H9 (cell line): ENCODE measurements at regions not wholly inside any gene's neighbourhood (a gene's known extent, or its start where the extent isn't known, plus 50 kb on each side); places are given as distances from the start of the nearest gene placed in this dataset.

Source experiments
- DNase-seq: peaks from one replicate; pipeline ENCODE4 v3.0.0-alpha.2; 2017
- H2AFZ ChIP-seq: one replicate; pipeline ENCODE4 v1.6.1; 2013; ENCODE audit warnings: mild to moderate bottlenecking, low read length, control low read depth, moderate library complexity
- H2AK5ac ChIP-seq: 2 replicates; pipeline ENCODE4 v1.6.1; 2013; ENCODE audit warnings: low read length, control low read depth, mixed read lengths; ENCODE audit not compliant: insufficient read length
- H2BK120ac ChIP-seq: one replicate; pipeline ENCODE4 v1.6.1; 2013; ENCODE audit warnings: low read depth, mild to moderate bottlenecking, low read length, control low read depth, inconsistent platforms; ENCODE audit not compliant: poor library complexity, severe bottlenecking
- H2BK12ac ChIP-seq: 2 replicates; pipeline ENCODE4 v1.6.1; 2013; ENCODE audit warnings: low read length, control low read depth, mixed read lengths, low read depth; ENCODE audit not compliant: insufficient read length
- H2BK15ac ChIP-seq: 2 replicates; pipeline ENCODE4 v1.6.1; 2013; ENCODE audit warnings: low read depth, low read length, control low read depth
- H2BK20ac ChIP-seq: one replicate; pipeline ENCODE4 v1.6.1; 2013; ENCODE audit warnings: low read depth, mild to moderate bottlenecking, low read length, control low read depth, inconsistent platforms; ENCODE audit not compliant: poor library complexity, severe bottlenecking
- H2BK5ac ChIP-seq: 2 replicates; pipeline ENCODE4 v1.6.1; 2013; ENCODE audit warnings: low read length, control low read depth, mixed read lengths; ENCODE audit not compliant: insufficient read length
- H3K14ac ChIP-seq: 2 replicates; pipeline ENCODE4 v1.6.1; 2013; ENCODE audit warnings: low read length, control low read depth; ENCODE audit not compliant: insufficient read depth
- H3K18ac ChIP-seq: 2 replicates; pipeline ENCODE4 v1.6.1; 2013; ENCODE audit warnings: low read depth, mild to moderate bottlenecking, mixed read lengths, low read length, control low read depth; ENCODE audit not compliant: insufficient read length
- H3K23ac ChIP-seq: 2 replicates; pipeline ENCODE4 v1.6.1; 2013; ENCODE audit warnings: low read length, control low read depth, mixed read lengths, low read depth; ENCODE audit not compliant: insufficient read length
- H3K23me2 ChIP-seq: 2 replicates; pipeline ENCODE4 v1.6.1; 2013; ENCODE audit warnings: low read depth, mild to moderate bottlenecking, mixed read lengths, low read length, control low read depth; ENCODE audit not compliant: insufficient read length, poor library complexity, severe bottlenecking
- H3K27ac ChIP-seq: 2 replicates; pipeline ENCODE4 v1.5.1; 2013; ENCODE audit warnings: low read length, control low read depth, mixed read lengths, low read depth; ENCODE audit not compliant: insufficient read length
- H3K27me3 ChIP-seq: 2 replicates; pipeline ENCODE4 v1.6.1; 2013; ENCODE audit warnings: low read length, control low read depth, inconsistent platforms; ENCODE audit not compliant: insufficient read depth
- H3K4ac ChIP-seq: 2 replicates; pipeline ENCODE4 v1.6.1; 2013; ENCODE audit warnings: low read depth, mild to moderate bottlenecking, control low read depth, inconsistent platforms, low read length, moderate library complexity
- H3K4me1 ChIP-seq: 2 replicates; pipeline ENCODE4 v1.6.1; 2013; ENCODE audit warnings: low read length, control low read depth, inconsistent platforms; ENCODE audit not compliant: insufficient read depth
- H3K4me2 ChIP-seq: 2 replicates; pipeline ENCODE4 v1.6.1; 2013; ENCODE audit warnings: low read length, control low read depth, mixed read lengths; ENCODE audit not compliant: insufficient read length, insufficient read depth
- H3K56ac ChIP-seq: 2 replicates; pipeline ENCODE4 v1.6.1; 2013; ENCODE audit warnings: low read depth, mild to moderate bottlenecking, mixed read lengths, low read length, control low read depth; ENCODE audit not compliant: insufficient read length
- H3K79me1 ChIP-seq: 2 replicates; pipeline ENCODE4 v1.6.1; 2013; ENCODE audit warnings: low read depth, mild to moderate bottlenecking, moderate library complexity, low read length, control low read depth, inconsistent platforms; ENCODE audit not compliant: insufficient read depth, poor library complexity, severe bottlenecking
- H3K79me2 ChIP-seq: 2 replicates; pipeline ENCODE4 v1.6.1; 2013; ENCODE audit warnings: low read length, control low read depth, inconsistent platforms; ENCODE audit not compliant: insufficient read depth
- H3K9ac ChIP-seq: 2 replicates; pipeline ENCODE4 v1.6.1; 2013; ENCODE audit warnings: low read length, control low read depth, mixed read lengths; ENCODE audit not compliant: insufficient read length; ENCODE audit errors: extremely low read depth
- H3K9me3 ChIP-seq: one replicate; pipeline ENCODE4 v1.6.1; 2013; ENCODE audit warnings: low read depth, low read length, inconsistent platforms; ENCODE audit not compliant: control insufficient read depth
- H3T11ph ChIP-seq: one replicate; pipeline ENCODE4 v1.6.1; 2013; ENCODE audit warnings: mild to moderate bottlenecking, low read length, control low read depth, inconsistent platforms
- H4K20me1 ChIP-seq: one replicate; pipeline ENCODE4 v1.6.1; 2013; ENCODE audit not compliant: control insufficient read depth, insufficient read length, insufficient read depth
- H4K5ac ChIP-seq: 2 replicates; pipeline ENCODE4 v1.6.1; 2013; ENCODE audit warnings: low read depth, mild to moderate bottlenecking, mixed read lengths, low read length, control low read depth; ENCODE audit not compliant: insufficient read length
- H4K8ac ChIP-seq: replicated peaks from 2 replicates; pipeline ENCODE4 v1.6.1; 2013; ENCODE audit warnings: low read length, control low read depth, mixed read lengths, low read depth; ENCODE audit not compliant: insufficient read length
- H4K91ac ChIP-seq: 2 replicates; pipeline ENCODE4 v1.6.1; 2013; ENCODE audit warnings: low read depth, mild to moderate bottlenecking, moderate library complexity, mixed read lengths, low read length, control low read depth; ENCODE audit not compliant: insufficient read length
- H3K27ac Mint-ChIP-seq, 3 experiments: 2 replicates in 2 of 3; 3 replicates in 1 of 3; pipeline ENCODE4 v1.8.0; 2020 to 2021; ENCODE audit warnings: mixed read lengths in 3 of 3, mild to moderate bottlenecking in 1 of 3, moderate library complexity in 1 of 3
- H3K27me3 Mint-ChIP-seq: 2 replicates; pipeline ENCODE4 v1.8.0; 2021; ENCODE audit warnings: low read depth, mild to moderate bottlenecking, moderate library complexity, mixed read lengths
- H3K36me3 Mint-ChIP-seq, 3 experiments: 2 replicates in 2 of 3; 3 replicates in 1 of 3; pipeline ENCODE4 v1.8.0; 2020 to 2021; ENCODE audit warnings: low read depth in 3 of 3, mixed read lengths in 3 of 3; ENCODE audit not compliant: insufficient read depth in 1 of 3
- H3K4me1 Mint-ChIP-seq, 2 experiments: 2 replicates each; pipeline ENCODE4 v1.8.0; 2020; ENCODE audit warnings: mixed read lengths in 2 of 2
- H3K4me3 Mint-ChIP-seq, 2 experiments: 2 replicates in 1 of 2; 3 replicates in 1 of 2; pipeline ENCODE4 v1.8.0; 2020 to 2021; ENCODE audit warnings: mild to moderate bottlenecking in 2 of 2, mixed read lengths in 2 of 2, moderate library complexity in 1 of 2
- H3K9me3 Mint-ChIP-seq, 2 experiments: 2 replicates in 1 of 2; 3 replicates in 1 of 2; pipeline ENCODE4 v1.8.0; 2020; ENCODE audit warnings: mild to moderate bottlenecking in 2 of 2, mixed read lengths in 2 of 2, moderate library complexity in 1 of 2
- CTCF ChIP-seq: fragments of 200-600 bp; sonication (generic); conservative IDR thresholded peaks from 3 replicates; pipeline ENCODE4 v1.8.0; 2021; ENCODE audit warnings: antibody characterized with exemption, mild to moderate bottlenecking
- WGBS: extraction: QIAGEN DNeasy Blood & Tissue Kit; methylation state at CpG from one replicate; pipeline ENCODE4 v1.1.7; 2013; ENCODE audit warnings: missing lambda C conversion rate, low lambda C conversion rate, mixed read lengths; ENCODE audit not compliant: insufficient read length; ENCODE audit errors: extremely low coverage; 5-methylcytosine and 5-hydroxymethylcytosine counted together

DNA sequence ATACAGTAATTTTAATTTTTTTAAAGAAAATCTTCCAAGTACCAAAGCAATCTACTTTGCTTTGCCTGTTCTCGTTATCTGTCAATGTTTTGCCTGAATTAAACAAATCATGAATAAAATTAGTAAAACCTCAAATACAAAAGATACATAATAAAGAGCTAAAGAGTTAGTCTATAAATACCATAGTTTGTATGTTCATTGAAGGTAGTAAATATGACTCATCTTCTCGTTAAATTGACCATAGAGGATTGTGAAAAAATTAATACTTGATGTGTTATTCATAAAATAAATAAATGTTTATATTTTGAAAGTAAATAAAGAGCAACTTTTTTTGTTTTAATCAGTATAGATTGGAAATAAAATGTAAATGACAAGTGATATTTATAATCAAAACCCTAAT lies 246.5 kb upstream of the PLSCR5 start:
- peaks cover 0 to 7% of the 10 kb centered on the region in 2 experiments; a peak in 2 of 4 replicates for H3K4me1 Mint-ChIP-seq
- Histone ChIP-seq H3K23me2 (no peaks in the 10 kb centered on the region), H2AK5ac (no peak overlapping the region), H3K18ac (no peak overlapping the region), H3K27me3 (no peaks in the 10 kb centered on the region), H2BK15ac (no peak overlapping the region), H3K23ac (no peak overlapping the region), H3K9me3 (no peaks in the 10 kb centered on the region), H3T11ph (no peak overlapping the region), H2BK20ac (no peak overlapping the region), H4K8ac (no peak overlapping the region), H3K79me2 (no peaks in the 10 kb centered on the region), H2AFZ (no peak overlapping the region), H3K79me1 (no peaks in the 10 kb centered on the region), H3K14ac (no peak overlapping the region), H3K56ac (no peak overlapping the region), H4K20me1 (no peaks in the 10 kb centered on the region), H2BK12ac (no peak overlapping the region), H3K4ac (no peak overlapping the region), H3K27ac (no peak overlapping the region), H4K5ac (no peak overlapping the region), H3K4me1 (no peaks in the 10 kb centered on the region), H2BK120ac (no peak overlapping the region), H2BK5ac (no peak overlapping the region), H3K4me2 (no peak overlapping the region), H4K91ac (no peak overlapping the region), H3K9ac (no peak overlapping the region)
- WGBS, result no CpG with 5 or more reads among the region's 2 CpGs
- no peak overlapping the region for H3K4me3 Mint-ChIP-seq
- DNase-seq, result no peak
- no peaks in the 10 kb centered on the region for H3K36me3 Mint-ChIP-seq
- H3K27me3 Mint-ChIP-seq, result no peaks in the 10 kb centered on the region
- H3K9me3 Mint-ChIP-seq, result no peaks in the 10 kb centered on the region
- H3K27ac Mint-ChIP-seq, result no peak overlapping the region
- TF ChIP-seq CTCF, result no peak
